WTC11 (cell line): ENCODE measurements at regions not wholly inside any gene's neighbourhood (a gene's known extent, or its start where the extent isn't known, plus 50 kb on each side); places are given as distances from the start of the nearest gene placed in this dataset.

Experiments used
- CREB1 ChIP-seq: sonication (generic); formaldehyde crosslinking; IDR thresholded peaks from 2 replicates; pipeline ENCODE4 v1.8.0; 2023; ENCODE audit warnings: mild to moderate bottlenecking, missing genetic modification reagents
- CTCF ChIP-seq: fragments of 200-600 bp; IDR thresholded peaks from 2 replicates; pipeline ENCODE4 v1.8.0; 2022; ENCODE audit warnings: antibody characterized with exemption
- E2F1 ChIP-seq: sonication (generic); formaldehyde crosslinking; IDR thresholded peaks from 2 replicates; pipeline ENCODE4 v1.8.0; 2022; ENCODE audit warnings: mild to moderate bottlenecking, missing genetic modification reagents
- E2F5 ChIP-seq: sonication (generic); formaldehyde crosslinking; IDR thresholded peaks from 2 replicates; pipeline ENCODE4 v1.8.1; 2022; ENCODE audit warnings: mild to moderate bottlenecking, moderate library complexity, missing genetic modification reagents
- ESRRA ChIP-seq: sonication (generic); formaldehyde crosslinking; IDR thresholded peaks from 2 replicates; pipeline ENCODE4 v1.8.1; 2022; ENCODE audit warnings: mild to moderate bottlenecking, missing genetic modification reagents, borderline replicate concordance
- GRHL2 ChIP-seq: fragments of 250-450 bp; sonication (Bioruptor Pico); IDR thresholded peaks from 2 replicates; pipeline ENCODE4 v1.8.0; 2022; ENCODE audit warnings: mild to moderate bottlenecking, moderate library complexity; ENCODE audit not compliant: insufficient replicate concordance, severe bottlenecking
- HMGXB4 ChIP-seq: sonication (generic); formaldehyde crosslinking; IDR thresholded peaks from 2 replicates; pipeline ENCODE4 v1.8.1; 2023; ENCODE audit warnings: mild to moderate bottlenecking, moderate library complexity, missing genetic modification reagents
- NFYB ChIP-seq: sonication (generic); formaldehyde crosslinking; conservative IDR thresholded peaks from 2 replicates; pipeline ENCODE4 v1.8.0; 2022; ENCODE audit warnings: low read depth, missing genetic modification reagents
- SOX15 ChIP-seq: fragments of 250-450 bp; sonication (Bioruptor Pico); IDR thresholded peaks from 2 replicates; pipeline ENCODE4 v1.9.0; 2021; ENCODE audit warnings: mild to moderate bottlenecking
- ZBTB43 ChIP-seq: sonication (generic); formaldehyde crosslinking; IDR thresholded peaks from 2 replicates; pipeline ENCODE4 v1.8.1; 2023; ENCODE audit warnings: mild to moderate bottlenecking, missing genetic modification reagents
- TF ChIP-seq, protein P1 (sequence below): sonication (generic); formaldehyde crosslinking; IDR thresholded peaks from 2 replicates; pipeline ENCODE4 v1.8.0; 2022; ENCODE audit warnings: mild to moderate bottlenecking, missing genetic modification reagents

GRCh38 chr2:137801228-137801627 is 163.0 kb upstream of the HNMT start:
- TF ChIP-seq HMGXB4 (CRISPR knock-in tag) (no peak), SOX15 (CRISPR knock-in tag) (no peak), CTCF (no peak), ZBTB43 (CRISPR knock-in tag) (no peak), GRHL2 (CRISPR knock-in tag) (no peak), CREB1 (CRISPR knock-in tag) (no peak), E2F5 (CRISPR knock-in tag) (no peak), NFYB (no peak), ESRRA (CRISPR knock-in tag) (no peak), E2F1 (CRISPR knock-in tag) (no peak)
- TF ChIP-seq, protein P1, sequence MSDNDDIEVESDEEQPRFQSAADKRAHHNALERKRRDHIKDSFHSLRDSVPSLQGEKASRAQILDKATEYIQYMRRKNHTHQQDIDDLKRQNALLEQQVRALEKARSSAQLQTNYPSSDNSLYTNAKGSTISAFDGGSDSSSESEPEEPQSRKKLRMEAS (CRISPR knock-in tag), result no peak
